C4-2B (cell line): ENCODE measurements at regions not wholly inside any gene's neighbourhood (a gene's known extent, or its start where the extent isn't known, plus 50 kb on each side); places are given as distances from the start of the nearest gene placed in this dataset.

ENCODE experiments used
- H3K27ac ChIP-seq: fragments of 450-650 bp; 2 replicates; pipeline ENCODE4 v1.5.1; 2017
- ZFX ChIP-seq: fragments of 450-650 bp; IDR thresholded peaks from 2 replicates; pipeline ENCODE4 v1.6.1; 2017
- TF ChIP-seq, protein P1 (sequence below): fragments of 450-650 bp; conservative IDR thresholded peaks from 2 replicates; pipeline ENCODE4 v1.5.1; 2017; ENCODE audit warnings: mild to moderate bottlenecking

GRCh38 chr1:209386156-209386555 lies 197.4 kb upstream of the CAMK1G start:
- TF ChIP-seq ZFX = no peak
- TF ChIP-seq, protein P1, sequence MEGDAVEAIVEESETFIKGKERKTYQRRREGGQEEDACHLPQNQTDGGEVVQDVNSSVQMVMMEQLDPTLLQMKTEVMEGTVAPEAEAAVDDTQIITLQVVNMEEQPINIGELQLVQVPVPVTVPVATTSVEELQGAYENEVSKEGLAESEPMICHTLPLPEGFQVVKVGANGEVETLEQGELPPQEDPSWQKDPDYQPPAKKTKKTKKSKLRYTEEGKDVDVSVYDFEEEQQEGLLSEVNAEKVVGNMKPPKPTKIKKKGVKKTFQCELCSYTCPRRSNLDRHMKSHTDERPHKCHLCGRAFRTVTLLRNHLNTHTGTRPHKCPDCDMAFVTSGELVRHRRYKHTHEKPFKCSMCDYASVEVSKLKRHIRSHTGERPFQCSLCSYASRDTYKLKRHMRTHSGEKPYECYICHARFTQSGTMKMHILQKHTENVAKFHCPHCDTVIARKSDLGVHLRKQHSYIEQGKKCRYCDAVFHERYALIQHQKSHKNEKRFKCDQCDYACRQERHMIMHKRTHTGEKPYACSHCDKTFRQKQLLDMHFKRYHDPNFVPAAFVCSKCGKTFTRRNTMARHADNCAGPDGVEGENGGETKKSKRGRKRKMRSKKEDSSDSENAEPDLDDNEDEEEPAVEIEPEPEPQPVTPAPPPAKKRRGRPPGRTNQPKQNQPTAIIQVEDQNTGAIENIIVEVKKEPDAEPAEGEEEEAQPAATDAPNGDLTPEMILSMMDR = no peak
- no peak overlapping the region for H3K27ac ChIP-seq

- no peak for TF ChIP-seq ZFX
- TF ChIP-seq, protein P1 = no peak
- H3K27ac ChIP-seq = no peak overlapping the region
Observed at GRCh38 chr1:209387271-209387968, 196.1 kb upstream of the CAMK1G start.

GRCh38 chr1:209387969-209388329 lies 195.6 kb upstream of the CAMK1G start:
- no peak for TF ChIP-seq ZFX
- TF ChIP-seq, protein P1 = no peak
- no peak overlapping the region for H3K27ac ChIP-seq

- no peak overlapping the region for H3K27ac ChIP-seq
- TF ChIP-seq, protein P1 = no peak
- TF ChIP-seq ZFX = no peak
Observed at GRCh38 chr1:209388358-209388757, 195.2 kb upstream of the CAMK1G start.

DNA sequence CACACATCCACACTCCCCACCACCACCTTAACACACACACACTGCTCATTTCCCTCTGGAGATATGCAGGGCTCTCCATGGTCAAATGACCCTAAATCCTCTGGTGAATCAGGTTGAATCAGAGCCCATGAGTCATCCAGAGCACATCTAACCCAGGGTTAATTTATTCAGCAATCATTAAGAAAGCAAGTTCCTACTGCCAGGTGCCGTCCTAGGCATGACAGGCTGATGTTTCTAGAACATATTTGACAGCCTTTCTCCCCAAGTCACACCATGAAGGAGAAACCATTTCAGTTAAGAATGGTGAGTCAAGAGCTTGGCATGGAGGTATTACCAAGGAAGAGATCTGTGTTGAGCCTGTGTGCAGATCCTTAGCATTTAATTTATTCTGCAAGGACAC lies 194.3 kb upstream of the CAMK1G start:
- TF ChIP-seq, protein P1 = no peak
- TF ChIP-seq ZFX = no peak

GRCh38 chr1:209389975-209390374 lies 193.5 kb upstream of the CAMK1G start:
- TF ChIP-seq, protein P1 = no peak
- no peak for TF ChIP-seq ZFX
- H3K27ac ChIP-seq = no peak overlapping the region

More for the DNA sequence above, 194.3 kb upstream of the CAMK1G start:
- H3K27ac ChIP-seq = no peak overlapping the region

GRCh38 chr1:209390764-209391163 lies 192.8 kb upstream of the CAMK1G start:
- TF ChIP-seq, protein P1 = no peak
- TF ChIP-seq ZFX = no peak
- no peak overlapping the region for H3K27ac ChIP-seq
